ENCODE measurements at regions not wholly inside any gene's neighbourhood (a gene's known extent, or its start where the extent isn't known, plus 50 kb on each side); places are given as distances from the start of the nearest gene placed in this dataset.
"Not testable (repeated sequence)": the region's sequence is repeated elsewhere in the genome, so short reads cannot be mapped to it uniquely, and the experiment has no call there.

DNA sequence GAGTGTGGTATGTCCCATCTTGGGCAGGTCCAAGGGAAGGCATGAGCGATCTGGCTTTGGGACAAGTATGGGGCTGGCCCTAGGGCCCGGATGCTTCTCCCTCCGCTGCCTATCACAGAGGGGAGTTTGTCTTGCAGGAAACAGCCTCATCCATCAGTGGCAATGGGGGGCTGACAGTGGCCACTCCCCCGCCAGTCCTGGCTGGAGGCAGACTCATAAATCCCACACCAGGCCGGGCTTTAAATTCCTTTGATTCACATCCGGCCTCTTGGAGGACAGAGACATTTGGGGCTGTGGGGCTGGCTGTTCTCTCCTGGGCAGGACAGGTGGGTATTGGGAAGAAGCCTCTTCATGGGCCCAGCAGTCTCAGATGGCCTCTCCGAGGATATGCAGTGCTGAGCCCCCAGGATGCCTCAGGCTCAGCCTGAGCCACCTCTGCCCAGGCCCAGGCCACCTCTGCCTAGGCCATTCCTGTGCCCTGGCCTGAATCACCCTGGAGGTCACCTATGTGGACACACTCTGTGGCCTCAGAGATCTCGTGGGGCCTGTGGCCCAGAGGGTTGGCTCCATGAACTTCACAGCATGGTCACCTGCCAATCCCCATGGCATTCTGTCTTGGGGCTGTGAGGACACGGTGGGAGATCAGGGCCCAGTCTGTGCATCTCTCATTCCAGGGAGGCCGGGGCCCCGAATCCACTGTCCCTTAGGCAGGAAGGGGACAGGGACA, 84.2 kb upstream of the GOLGA6L4 start:
- no peak for DNase-seq (ENCODE audit: extremely low spot score)
- TF ChIP-seq, protein P1, sequence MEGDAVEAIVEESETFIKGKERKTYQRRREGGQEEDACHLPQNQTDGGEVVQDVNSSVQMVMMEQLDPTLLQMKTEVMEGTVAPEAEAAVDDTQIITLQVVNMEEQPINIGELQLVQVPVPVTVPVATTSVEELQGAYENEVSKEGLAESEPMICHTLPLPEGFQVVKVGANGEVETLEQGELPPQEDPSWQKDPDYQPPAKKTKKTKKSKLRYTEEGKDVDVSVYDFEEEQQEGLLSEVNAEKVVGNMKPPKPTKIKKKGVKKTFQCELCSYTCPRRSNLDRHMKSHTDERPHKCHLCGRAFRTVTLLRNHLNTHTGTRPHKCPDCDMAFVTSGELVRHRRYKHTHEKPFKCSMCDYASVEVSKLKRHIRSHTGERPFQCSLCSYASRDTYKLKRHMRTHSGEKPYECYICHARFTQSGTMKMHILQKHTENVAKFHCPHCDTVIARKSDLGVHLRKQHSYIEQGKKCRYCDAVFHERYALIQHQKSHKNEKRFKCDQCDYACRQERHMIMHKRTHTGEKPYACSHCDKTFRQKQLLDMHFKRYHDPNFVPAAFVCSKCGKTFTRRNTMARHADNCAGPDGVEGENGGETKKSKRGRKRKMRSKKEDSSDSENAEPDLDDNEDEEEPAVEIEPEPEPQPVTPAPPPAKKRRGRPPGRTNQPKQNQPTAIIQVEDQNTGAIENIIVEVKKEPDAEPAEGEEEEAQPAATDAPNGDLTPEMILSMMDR (IDR thresholded peaks at IDR 0.05; ENCODE audit: control extremely low read depth, extremely low read depth, low read depth, missing control alignments) = no peak
- ChIA-PET POLR2A (no interaction called here), CTCF (no interaction called here)

- CTCF ChIA-PET, POLR2A ChIA-PET: not testable (repeated sequence)
Measured at GRCh38 chr15:84152381-84152979, 83.1 kb upstream of the GOLGA6L4 start.

GRCh38 chr15:84153655-84154140, 81.9 kb upstream of the GOLGA6L4 start:
- POLR2A ChIA-PET; CTCF ChIA-PET; DNase-seq (ENCODE audit: extremely low spot score): not testable (repeated sequence)

More at GRCh38 chr15:84152381-84152979, 83.1 kb upstream of the GOLGA6L4 start:
- DNase-seq (ENCODE audit: extremely low spot score) = not testable (repeated sequence)

DNA sequence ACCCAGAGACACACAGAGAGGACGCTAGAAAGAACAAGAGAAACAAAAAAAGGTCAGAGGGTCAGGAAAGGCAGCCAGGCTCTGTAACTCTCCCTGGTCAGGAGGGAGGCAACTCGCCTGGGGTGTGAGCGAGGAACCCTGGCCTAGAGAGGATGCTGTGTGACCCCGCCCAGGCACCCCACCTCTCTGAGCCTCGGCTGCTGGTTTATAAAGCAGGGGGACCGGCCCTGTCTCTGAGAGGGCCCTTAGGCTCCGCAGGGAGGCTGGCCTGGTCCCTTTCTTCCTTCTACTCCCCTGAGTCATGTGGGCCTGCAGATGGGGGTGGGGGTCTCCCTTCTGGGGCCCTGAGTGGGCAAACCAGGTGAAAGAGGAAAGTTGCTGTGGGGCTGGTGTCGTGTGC, 81.3 kb upstream of the GOLGA6L4 start:
- DNase-seq (ENCODE audit: extremely low spot score); POLR2A ChIA-PET; CTCF ChIA-PET: not testable (repeated sequence)

- DNase-seq (ENCODE audit: extremely low spot score); CTCF ChIA-PET; POLR2A ChIA-PET: not testable (repeated sequence)
Measured at GRCh38 chr15:84154787-84155186, 80.8 kb upstream of the GOLGA6L4 start.

GRCh38 chr15:84155792-84156587, 79.6 kb upstream of the GOLGA6L4 start:
- DNase-seq (ENCODE audit: extremely low spot score); POLR2A ChIA-PET; CTCF ChIA-PET: not testable (repeated sequence)

GRCh38 chr15:84156588-84156840, 79.1 kb upstream of the GOLGA6L4 start:
- POLR2A ChIA-PET; CTCF ChIA-PET; DNase-seq (ENCODE audit: extremely low spot score): not testable (repeated sequence)

- POLR2A ChIA-PET; DNase-seq (ENCODE audit: extremely low spot score); CTCF ChIA-PET: not testable (repeated sequence)
Measured at GRCh38 chr15:84157056-84157632, 78.4 kb upstream of the GOLGA6L4 start.

DNA sequence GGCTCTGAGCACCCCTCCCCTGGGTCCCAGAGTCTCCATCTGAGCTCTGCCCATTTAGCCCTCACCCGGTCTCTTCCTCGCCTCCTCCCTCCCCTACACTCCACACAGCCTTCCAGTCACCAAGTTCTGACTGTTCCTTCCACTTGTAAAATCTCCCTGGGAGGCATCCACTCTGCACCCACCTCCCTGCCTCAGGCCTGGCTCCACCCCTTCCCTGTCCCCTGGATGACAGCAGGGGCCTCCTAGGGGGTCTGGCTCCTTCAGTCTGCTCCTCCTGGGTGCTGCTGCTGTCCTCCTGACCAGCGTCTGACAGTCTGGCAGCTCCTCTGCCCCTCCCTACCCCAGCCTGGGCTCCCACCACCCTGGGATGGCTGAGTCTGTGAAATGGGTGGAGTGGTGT, 77.7 kb upstream of the GOLGA6L4 start:
- CTCF ChIA-PET; POLR2A ChIA-PET; DNase-seq (ENCODE audit: extremely low spot score): not testable (repeated sequence)

GRCh38 chr15:84159346-84160269, 76.0 kb upstream of the GOLGA6L4 start:
- CTCF ChIA-PET; DNase-seq (ENCODE audit: extremely low spot score); POLR2A ChIA-PET: not testable (repeated sequence)

- CTCF ChIA-PET; DNase-seq (ENCODE audit: extremely low spot score); POLR2A ChIA-PET: not testable (repeated sequence)
Measured at GRCh38 chr15:84164423-84165292, 70.9 kb upstream of the GOLGA6L4 start.

DNA sequence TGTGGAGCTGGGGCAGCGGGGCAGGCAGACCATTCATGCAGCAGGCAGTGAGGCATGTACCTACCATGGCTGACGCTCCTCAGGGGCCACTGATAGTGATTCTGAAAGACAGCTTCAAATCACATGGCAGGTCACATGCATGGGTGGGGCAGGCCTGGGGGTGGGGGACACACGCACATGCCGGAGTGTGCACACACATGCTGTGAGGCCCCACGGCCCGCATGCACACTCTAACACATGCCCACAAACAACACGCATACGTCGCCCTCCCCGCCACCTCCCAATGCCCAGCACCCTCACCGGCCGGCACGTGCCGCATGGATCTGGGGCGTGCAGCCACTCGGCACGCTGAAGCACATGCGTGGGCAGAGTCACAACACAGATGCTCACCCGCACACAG, 65.5 kb upstream of the GOLGA6L4 start:
- POLR2A ChIA-PET; DNase-seq (ENCODE audit: extremely low spot score); CTCF ChIA-PET: not testable (repeated sequence)

DNA sequence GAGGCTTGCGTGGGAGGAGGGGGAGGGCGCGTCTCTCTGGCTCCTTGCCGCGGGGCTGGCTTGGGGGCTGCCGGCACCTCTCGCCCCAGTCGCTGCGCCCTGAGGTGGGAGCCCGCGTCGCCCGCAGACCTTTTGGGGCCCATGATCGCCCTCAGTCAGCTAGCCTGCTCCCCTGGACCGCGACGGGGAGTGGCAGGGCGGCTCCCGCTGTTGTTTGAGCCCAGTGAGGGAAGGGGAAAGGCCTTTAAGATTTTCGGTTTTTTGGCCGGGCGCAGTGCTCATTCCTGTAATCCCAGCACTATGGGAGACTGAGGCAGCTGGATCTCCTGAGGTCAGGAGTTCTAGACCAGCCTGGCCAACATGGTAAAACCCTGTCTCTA, 62.4 kb upstream of the GOLGA6L4 start:
- CTCF ChIA-PET = not testable (repeated sequence)

More for the DNA sequence above, 62.4 kb upstream of the GOLGA6L4 start:
- DNase-seq (ENCODE audit: extremely low spot score); POLR2A ChIA-PET: not testable (repeated sequence)
